ENCODE measurements at regions not wholly inside any gene's neighbourhood (a gene's known extent, or its start where the extent isn't known, plus 50 kb on each side); places are given as distances from the start of the nearest gene placed in this dataset.

DNA sequence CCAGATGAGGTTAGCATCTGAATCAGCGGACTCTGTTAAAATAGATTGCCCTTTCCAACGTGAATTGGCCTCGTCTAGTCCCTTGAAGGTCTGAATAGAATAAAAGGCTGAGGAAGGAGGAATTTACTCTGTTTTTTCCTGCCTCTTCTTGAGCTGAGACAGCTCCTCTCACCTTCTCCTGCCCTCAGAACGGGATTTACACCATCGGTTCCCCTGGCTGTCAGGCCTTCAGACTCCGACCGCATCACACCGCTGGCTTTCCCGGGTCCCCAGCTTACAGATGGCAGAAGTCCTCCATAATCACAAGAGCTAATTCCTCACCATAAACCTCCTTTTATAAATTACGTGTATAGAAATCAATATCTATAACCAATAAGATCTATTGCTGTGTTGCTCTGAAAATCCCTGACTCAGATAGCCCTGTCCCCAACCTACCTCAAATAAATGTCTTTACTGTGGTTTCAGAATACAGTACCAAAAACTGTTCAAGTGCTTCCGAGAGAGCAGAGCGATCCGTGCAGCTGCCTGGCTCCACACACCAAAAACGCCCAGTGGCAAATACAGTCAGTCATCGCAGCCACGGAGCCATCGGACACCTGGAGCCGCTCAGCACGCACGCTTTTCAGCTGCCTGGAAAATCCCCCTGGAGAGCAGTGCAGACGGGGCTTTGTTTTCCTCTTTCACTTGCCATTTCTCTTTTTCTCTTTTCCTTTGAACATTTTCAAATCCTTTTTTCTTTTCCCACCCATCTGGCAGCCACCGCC, 196.9 kb downstream of the NRP2 start:
- no peak overlapping the region for H3K27ac ChIP-seq (replicated peaks; ENCODE audit: low read length)
- no peak overlapping the region for H3K4me2 ChIP-seq (ENCODE audit: insufficient read depth, low read length, poor library complexity, severe bottlenecking)

GRCh38 chr2:205877496-205877895, 195.2 kb downstream of the NRP2 start:
- Histone ChIP-seq H3K4me2 (ENCODE audit: insufficient read depth, low read length, poor library complexity, severe bottlenecking) (no peak overlapping the region), H2BK120ac (ENCODE audit: low read depth, low read length) (no peak overlapping the region), H3K14ac (ENCODE audit: low read length) (no peak overlapping the region), H3K36me3 (replicated peaks in 1 of 2; ENCODE audit: control insufficient read depth in 2 of 2, insufficient read depth in 2 of 2, low read length in 2 of 2) (no peaks in the 10 kb centered on the region), H3K79me1 (ENCODE audit: low read depth, low read length) (no peaks in the 10 kb centered on the region), H3K9ac (ENCODE audit: low read depth, low read length, poor library complexity) (no peak overlapping the region), H3K23ac (ENCODE audit: low read depth, low read length, poor library complexity) (no peak overlapping the region), H3K27me3 (ENCODE audit: control insufficient read depth in 3 of 3, insufficient read depth in 3 of 3, low read depth in 1 of 3, low read length in 3 of 3) (peaks cover 0 to 8% (median 0%) of the 10 kb centered on the region in 3 experiments), H2BK5ac (ENCODE audit: low read length) (no peak overlapping the region), H3K4me3 (ENCODE audit: low read length in 2 of 2) (no peak overlapping the region), H3K4ac (ENCODE audit: low read length) (no peak overlapping the region), H2AFZ (ENCODE audit: low read length) (no peak overlapping the region), H3K4me1 (ENCODE audit: control insufficient read depth in 2 of 2, insufficient read depth in 1 of 2, low read depth in 1 of 2, low read length in 2 of 2) (peaks cover 0 to 4% of the 10 kb centered on the region in 2 donors), H3K18ac (ENCODE audit: low read length) (no peak overlapping the region), H2AK5ac (ENCODE audit: low read depth, low read length) (no peak overlapping the region), H3K9me3 (replicated peaks in 1 of 2; ENCODE audit: control insufficient read depth in 2 of 2, insufficient read depth in 1 of 2, low read depth in 1 of 2, low read length in 2 of 2) (no peaks in the 10 kb centered on the region), H4K8ac (ENCODE audit: low read depth, low read length) (no peak overlapping the region), H4K91ac (ENCODE audit: low read depth, low read length, poor library complexity) (no peak overlapping the region), H2BK12ac (ENCODE audit: low read length) (no peak overlapping the region), H3K27ac (replicated peaks; ENCODE audit: low read length) (no peak overlapping the region), H2BK15ac (ENCODE audit: low read length) (no peak overlapping the region)
- DNase-seq (ENCODE audit: low spot score) = no peak
- no CpG with 5 or more reads among the region's 3 CpGs for WGBS, 2 donors (ENCODE audit: extremely low coverage in 2 of 2, insufficient read length in 2 of 2, insufficient replicate concordance in 1 of 2)

More for the DNA sequence above, 196.9 kb downstream of the NRP2 start:
- H3K18ac ChIP-seq (ENCODE audit: low read length) = no peak overlapping the region
- H3K27me3 ChIP-seq (ENCODE audit: control insufficient read depth in 3 of 3, insufficient read depth in 3 of 3, low read depth in 1 of 3, low read length in 3 of 3) = peaks cover 0 to 3% (median 0%) of the 10 kb centered on the region in 3 experiments
- H3K23ac ChIP-seq (ENCODE audit: low read depth, low read length, poor library complexity) = no peak overlapping the region
- H3K4me1 ChIP-seq (ENCODE audit: control insufficient read depth in 2 of 2, insufficient read depth in 1 of 2, low read depth in 1 of 2, low read length in 2 of 2) = peaks cover 0 to 4% of the 10 kb centered on the region in 2 donors
- H3K9me3 ChIP-seq (replicated peaks in 1 of 2; ENCODE audit: control insufficient read depth in 2 of 2, insufficient read depth in 1 of 2, low read depth in 1 of 2, low read length in 2 of 2) = no peaks in the 10 kb centered on the region
- H3K14ac ChIP-seq (ENCODE audit: low read length) = no peak overlapping the region
- no peak overlapping the region for H4K8ac ChIP-seq (ENCODE audit: low read depth, low read length)
- H3K9ac ChIP-seq (ENCODE audit: low read depth, low read length, poor library complexity) = no peak overlapping the region
- no peak overlapping the region for H2BK120ac ChIP-seq (ENCODE audit: low read depth, low read length)
- H3K4ac ChIP-seq (ENCODE audit: low read length) = no peak overlapping the region
- no CpG with 5 or more reads among the region's 22 CpGs for WGBS, 2 donors (ENCODE audit: extremely low coverage in 2 of 2, insufficient read length in 2 of 2, insufficient replicate concordance in 1 of 2)
- no peak overlapping the region for H2BK12ac ChIP-seq (ENCODE audit: low read length)
- H3K4me3 ChIP-seq (ENCODE audit: low read length in 2 of 2) = no peak overlapping the region
- H2AFZ ChIP-seq (ENCODE audit: low read length) = peak overlapping the region; percentile 29
- H2AK5ac ChIP-seq (ENCODE audit: low read depth, low read length) = no peak overlapping the region
- no peaks in the 10 kb centered on the region for H3K36me3 ChIP-seq (replicated peaks in 1 of 2; ENCODE audit: control insufficient read depth in 2 of 2, insufficient read depth in 2 of 2, low read length in 2 of 2)
- DNase-seq (ENCODE audit: low spot score) = no peak
- no peak overlapping the region for H4K91ac ChIP-seq (ENCODE audit: low read depth, low read length, poor library complexity)
- no peak overlapping the region for H2BK5ac ChIP-seq (ENCODE audit: low read length)
- H2BK15ac ChIP-seq (ENCODE audit: low read length) = no peak overlapping the region
- no peaks in the 10 kb centered on the region for H3K79me1 ChIP-seq (ENCODE audit: low read depth, low read length)

- no peak for DNase-seq (ENCODE audit: low spot score)
- no peak overlapping the region for H3K23ac ChIP-seq (ENCODE audit: low read depth, low read length, poor library complexity)
- H2BK12ac ChIP-seq (ENCODE audit: low read length) = no peak overlapping the region
- no peak overlapping the region for H3K9ac ChIP-seq (ENCODE audit: low read depth, low read length, poor library complexity)
- peaks cover 0 to 11% (median 0%) of the 10 kb centered on the region in 3 experiments for H3K27me3 ChIP-seq (ENCODE audit: control insufficient read depth in 3 of 3, insufficient read depth in 3 of 3, low read depth in 1 of 3, low read length in 3 of 3)
- no peak overlapping the region for H4K91ac ChIP-seq (ENCODE audit: low read depth, low read length, poor library complexity)
- H2BK5ac ChIP-seq (ENCODE audit: low read length) = no peak overlapping the region
- no peaks in the 10 kb centered on the region for H3K9me3 ChIP-seq (replicated peaks in 1 of 2; ENCODE audit: control insufficient read depth in 2 of 2, insufficient read depth in 1 of 2, low read depth in 1 of 2, low read length in 2 of 2)
- H2AFZ ChIP-seq (ENCODE audit: low read length) = no peak overlapping the region
- H3K79me1 ChIP-seq (ENCODE audit: low read depth, low read length) = no peaks in the 10 kb centered on the region
- no peak overlapping the region for H3K4me2 ChIP-seq (ENCODE audit: insufficient read depth, low read length, poor library complexity, severe bottlenecking)
- H3K4me1 ChIP-seq (ENCODE audit: control insufficient read depth in 2 of 2, insufficient read depth in 1 of 2, low read depth in 1 of 2, low read length in 2 of 2) = peaks cover 0 to 4% of the 10 kb centered on the region in 2 donors
- H3K4me3 ChIP-seq (ENCODE audit: low read length in 2 of 2) = no peak overlapping the region
- no peak overlapping the region for H3K14ac ChIP-seq (ENCODE audit: low read length)
- no peak overlapping the region for H2AK5ac ChIP-seq (ENCODE audit: low read depth, low read length)
- no peak overlapping the region for H3K4ac ChIP-seq (ENCODE audit: low read length)
- H2BK15ac ChIP-seq (ENCODE audit: low read length) = no peak overlapping the region
- H4K8ac ChIP-seq (ENCODE audit: low read depth, low read length) = no peak overlapping the region
- H3K36me3 ChIP-seq (replicated peaks in 1 of 2; ENCODE audit: control insufficient read depth in 2 of 2, insufficient read depth in 2 of 2, low read length in 2 of 2) = no peaks in the 10 kb centered on the region
- no peak overlapping the region for H3K18ac ChIP-seq (ENCODE audit: low read length)
- H2BK120ac ChIP-seq (ENCODE audit: low read depth, low read length) = no peak overlapping the region
- H3K27ac ChIP-seq (replicated peaks; ENCODE audit: low read length) = no peak overlapping the region
Observed at GRCh38 chr2:205876127-205876526, 193.8 kb downstream of the NRP2 start.

- no peak overlapping the region for H4K91ac ChIP-seq (ENCODE audit: low read depth, low read length, poor library complexity)
- H3K27me3 ChIP-seq (ENCODE audit: control insufficient read depth in 3 of 3, insufficient read depth in 3 of 3, low read depth in 1 of 3, low read length in 3 of 3) = peaks cover 0 to 14% (median 0%) of the 10 kb centered on the region in 3 experiments
- H2AFZ ChIP-seq (ENCODE audit: low read length) = no peak overlapping the region
- H2BK12ac ChIP-seq (ENCODE audit: low read length) = no peak overlapping the region
- H3K18ac ChIP-seq (ENCODE audit: low read length) = no peak overlapping the region
- H3K9ac ChIP-seq (ENCODE audit: low read depth, low read length, poor library complexity) = no peak overlapping the region
- H3K4me3 ChIP-seq (ENCODE audit: low read length in 2 of 2) = no peak overlapping the region
- no peak overlapping the region for H3K23ac ChIP-seq (ENCODE audit: low read depth, low read length, poor library complexity)
- no peaks in the 10 kb centered on the region for H3K36me3 ChIP-seq (replicated peaks in 1 of 2; ENCODE audit: control insufficient read depth in 2 of 2, insufficient read depth in 2 of 2, low read length in 2 of 2)
- no peak overlapping the region for H2BK15ac ChIP-seq (ENCODE audit: low read length)
- no peak overlapping the region for H3K27ac ChIP-seq (replicated peaks; ENCODE audit: low read length)
- no peak overlapping the region for H3K4ac ChIP-seq (ENCODE audit: low read length)
- no peaks in the 10 kb centered on the region for H3K79me1 ChIP-seq (ENCODE audit: low read depth, low read length)
- DNase-seq (ENCODE audit: low spot score) = no peak
- H4K8ac ChIP-seq (ENCODE audit: low read depth, low read length) = no peak overlapping the region
- H3K4me1 ChIP-seq (ENCODE audit: control insufficient read depth in 2 of 2, insufficient read depth in 1 of 2, low read depth in 1 of 2, low read length in 2 of 2) = no peaks in the 10 kb centered on the region
- no peak overlapping the region for H3K14ac ChIP-seq (ENCODE audit: low read length)
- H2BK5ac ChIP-seq (ENCODE audit: low read length) = no peak overlapping the region
- no peaks in the 10 kb centered on the region for H3K9me3 ChIP-seq (replicated peaks in 1 of 2; ENCODE audit: control insufficient read depth in 2 of 2, insufficient read depth in 1 of 2, low read depth in 1 of 2, low read length in 2 of 2)
- H2BK120ac ChIP-seq (ENCODE audit: low read depth, low read length) = no peak overlapping the region
- H2AK5ac ChIP-seq (ENCODE audit: low read depth, low read length) = no peak overlapping the region
- no peak overlapping the region for H3K4me2 ChIP-seq (ENCODE audit: insufficient read depth, low read length, poor library complexity, severe bottlenecking)
Observed at GRCh38 chr2:205872716-205873115, 190.4 kb downstream of the NRP2 start.

Data from neuronal stem cell (in vitro differentiated cells).